ENCODE measurements at regions not wholly inside any gene's neighbourhood (a gene's known extent, or its start where the extent isn't known, plus 50 kb on each side); places are given as distances from the start of the nearest gene placed in this dataset.

DNA sequence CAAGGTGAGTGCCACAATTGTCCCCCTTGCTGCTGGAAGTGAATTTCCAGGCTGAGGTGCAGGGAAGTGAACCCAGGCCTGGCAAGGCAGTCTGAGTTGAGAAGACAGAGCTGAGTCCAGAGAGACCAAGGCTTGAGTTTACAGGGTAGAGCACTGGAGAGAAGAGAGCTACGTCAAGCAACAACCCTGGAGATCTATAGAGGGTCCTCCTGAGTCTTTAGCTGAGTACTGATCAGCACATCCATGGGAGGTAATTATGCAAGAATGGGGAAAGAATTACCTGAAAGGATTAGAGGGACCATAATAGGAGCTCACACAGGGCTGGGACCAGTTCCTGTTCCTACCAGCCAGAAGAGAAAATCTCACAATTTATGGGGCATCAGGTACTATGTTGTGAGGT, 190.7 kb downstream of the NEDD1 start:
- DNase-seq: no peak

- no peak for DNase-seq
These were observed 202.4 kb downstream of the NEDD1 start for GRCh38 chr12:97109441-97109840.

DNA sequence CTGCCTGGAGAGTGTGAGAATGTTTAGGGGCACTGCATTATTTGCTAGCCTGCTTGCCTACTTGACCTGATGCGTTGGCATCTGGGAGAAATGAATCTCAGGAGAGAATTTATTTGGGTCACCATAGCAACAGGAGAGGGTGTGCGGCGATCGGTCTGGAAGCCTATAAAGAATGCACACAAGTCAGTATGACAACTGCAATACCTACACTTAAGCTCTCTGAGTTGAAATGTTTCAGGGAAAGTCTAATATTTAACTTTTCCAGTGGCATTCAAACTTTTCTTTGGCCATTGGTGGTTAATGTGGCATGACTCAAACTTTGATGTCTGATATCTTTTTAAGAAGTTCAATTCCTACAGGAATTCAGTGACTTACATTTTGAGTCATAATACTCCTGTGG, 205.1 kb downstream of the NEDD1 start:
- DNase-seq: no peak

GRCh38 chr12:97118796-97119375, 211.8 kb downstream of the NEDD1 start:
- DNase-seq: no peak

DNA sequence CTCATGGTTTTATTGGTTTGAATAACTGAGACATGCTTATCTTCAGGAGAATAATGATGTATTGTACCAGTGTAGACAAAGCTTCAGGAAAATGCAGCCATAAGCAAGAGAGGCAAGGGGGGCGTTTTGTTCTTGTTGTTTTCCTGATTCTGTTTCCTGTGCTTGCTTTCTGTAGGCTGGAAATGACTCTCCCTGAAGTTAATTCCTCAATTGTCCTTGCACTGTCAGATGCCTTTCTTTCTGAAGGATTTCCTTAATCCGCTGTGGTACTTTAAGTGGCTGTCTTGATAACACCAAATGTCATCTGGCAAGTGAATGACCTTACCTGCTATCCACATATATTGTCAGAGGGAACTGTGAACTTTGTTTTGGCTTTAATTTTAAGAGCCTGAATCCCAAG, 220.0 kb downstream of the NEDD1 start:
- DNase-seq: no peak

- DNase-seq: no peak
These were observed 224.3 kb downstream of the NEDD1 start for GRCh38 chr12:97131220-97131981.

DNA sequence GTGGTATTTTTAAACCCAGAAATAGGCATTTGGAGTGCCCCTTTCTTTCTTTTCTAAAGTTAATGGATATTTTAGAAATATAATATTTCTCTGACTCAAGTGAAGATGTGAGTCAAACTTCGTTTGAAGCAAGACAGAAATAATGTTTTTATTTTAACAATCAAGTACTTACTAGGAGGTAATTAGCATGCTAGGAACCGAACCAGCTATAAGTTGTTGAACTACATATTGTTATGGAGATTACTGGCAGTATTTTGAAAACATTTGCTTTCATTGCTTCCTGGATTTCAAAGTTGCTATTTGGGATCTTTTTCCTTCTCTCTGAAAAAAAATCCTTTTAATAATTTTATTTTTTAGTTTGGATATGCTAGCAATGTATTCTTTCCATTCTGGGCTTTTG, 225.2 kb downstream of the NEDD1 start:
- DNase-seq: no peak

DNA sequence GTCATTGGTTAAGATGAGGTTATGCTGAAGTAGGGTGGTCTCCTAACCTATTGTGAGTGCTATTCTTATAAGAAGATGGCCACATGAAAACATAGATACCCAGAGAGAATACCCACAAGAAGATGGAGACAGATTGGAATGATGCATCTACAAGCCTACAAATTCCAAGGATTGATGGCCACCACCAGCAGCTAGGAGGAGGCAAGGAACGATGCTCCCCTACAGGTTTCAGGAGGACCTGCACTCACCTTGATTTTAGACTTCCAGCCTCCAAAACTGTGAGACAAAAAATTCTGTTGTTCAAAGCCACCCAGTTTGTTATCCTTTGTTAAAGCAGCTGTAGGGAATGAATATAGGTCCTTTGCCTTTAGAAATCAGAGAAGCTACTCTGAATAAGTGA, 227.4 kb downstream of the NEDD1 start:
- no peak for DNase-seq

GRCh38 chr12:97140355-97140754, 233.3 kb downstream of the NEDD1 start:
- DNase-seq: no peak

- no peak for DNase-seq
These were observed 235.8 kb downstream of the NEDD1 start for GRCh38 chr12:97142737-97143410.

DNA sequence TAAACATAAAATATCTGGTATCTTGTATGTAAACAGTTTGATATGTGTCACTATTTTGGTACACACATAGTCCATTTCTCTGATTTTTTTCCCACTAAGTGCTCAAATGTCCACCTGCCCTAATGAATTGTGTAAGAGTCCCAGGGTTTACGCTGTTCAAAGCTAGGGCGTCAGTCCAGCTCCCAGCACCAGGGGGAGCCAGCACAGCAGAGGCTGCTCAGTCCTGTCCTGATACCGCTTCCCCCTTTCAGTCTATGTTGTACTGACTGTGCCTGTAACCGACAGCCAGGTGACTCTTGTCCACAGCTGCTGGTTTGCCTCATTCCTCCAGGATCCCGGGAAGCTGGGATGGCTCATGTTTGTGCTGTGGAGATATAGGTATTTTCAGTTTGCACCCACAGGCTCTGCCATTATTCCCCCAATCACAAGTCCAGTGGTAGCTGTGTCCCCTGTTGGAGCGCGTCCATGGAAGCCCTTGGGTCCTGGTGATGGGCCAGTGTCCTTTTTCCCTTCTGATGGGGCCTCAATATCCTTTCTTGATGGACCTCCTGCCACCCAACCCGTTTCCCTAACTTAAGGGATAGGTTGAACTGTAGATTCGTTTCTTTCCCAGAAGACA, 242.0 kb downstream of the NEDD1 start:
- DNase-seq: peak; percentile 73

DNA sequence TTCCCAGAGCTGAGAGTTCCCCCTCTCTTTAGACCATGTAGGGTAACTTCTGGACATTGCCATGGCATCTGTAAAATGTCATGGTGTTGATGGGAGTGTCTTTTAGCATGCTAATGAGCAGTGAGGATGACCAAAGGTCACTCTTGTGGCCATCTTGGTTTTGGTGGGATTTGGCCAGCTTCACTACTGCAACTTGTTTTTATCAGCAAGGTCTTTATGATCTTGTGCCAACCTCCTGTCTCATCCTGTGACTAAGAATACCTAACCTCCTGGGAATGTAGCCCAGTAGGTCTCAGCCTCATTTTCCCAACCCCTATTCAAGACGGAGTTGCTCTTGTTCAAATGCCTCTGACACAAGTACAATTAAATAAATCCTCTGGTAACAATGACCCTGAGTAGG, 244.4 kb downstream of the NEDD1 start:
- DNase-seq: no peak

DNA sequence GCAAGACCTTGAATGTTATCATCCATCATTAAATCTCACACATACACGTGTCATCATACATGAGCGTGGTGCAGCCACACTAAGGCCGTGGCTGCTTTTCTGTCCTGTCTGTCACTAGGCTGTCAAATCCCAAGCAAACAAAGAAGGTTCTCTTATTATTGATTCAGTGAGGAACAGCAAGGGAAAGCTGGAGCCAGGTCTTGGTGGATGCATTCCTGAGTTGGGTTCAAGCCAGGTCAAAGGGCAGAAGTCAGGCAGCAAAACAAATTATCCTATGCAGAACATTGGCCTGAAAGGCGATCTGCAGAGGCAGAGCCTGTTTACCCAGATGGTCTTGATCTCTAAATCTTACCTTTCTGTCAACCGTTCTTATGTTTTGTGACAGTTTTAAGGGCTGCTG, 252.3 kb downstream of the NEDD1 start:
- no peak for DNase-seq

GRCh38 chr12:97160277-97160676, 253.2 kb downstream of the NEDD1 start:
- no peak for DNase-seq

DNA sequence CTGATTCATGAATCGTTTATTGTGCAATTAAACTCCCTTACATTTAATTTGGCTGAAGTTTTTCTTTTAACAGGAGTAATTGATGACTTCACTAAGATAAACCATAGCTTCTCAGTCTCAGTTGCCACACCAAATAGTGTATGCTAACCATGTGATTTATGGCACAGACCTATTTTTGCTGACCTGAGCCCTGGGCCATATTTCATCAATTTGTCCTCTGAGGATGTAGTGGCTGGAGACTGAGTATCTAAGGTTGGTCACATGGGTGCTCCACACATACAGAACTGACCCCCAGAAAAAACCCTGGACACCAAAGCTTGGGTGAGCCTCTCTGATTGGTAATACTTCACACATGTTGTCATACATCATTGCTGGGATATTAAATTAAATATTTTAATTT, 255.1 kb downstream of the NEDD1 start:
- no peak for DNase-seq

DNA sequence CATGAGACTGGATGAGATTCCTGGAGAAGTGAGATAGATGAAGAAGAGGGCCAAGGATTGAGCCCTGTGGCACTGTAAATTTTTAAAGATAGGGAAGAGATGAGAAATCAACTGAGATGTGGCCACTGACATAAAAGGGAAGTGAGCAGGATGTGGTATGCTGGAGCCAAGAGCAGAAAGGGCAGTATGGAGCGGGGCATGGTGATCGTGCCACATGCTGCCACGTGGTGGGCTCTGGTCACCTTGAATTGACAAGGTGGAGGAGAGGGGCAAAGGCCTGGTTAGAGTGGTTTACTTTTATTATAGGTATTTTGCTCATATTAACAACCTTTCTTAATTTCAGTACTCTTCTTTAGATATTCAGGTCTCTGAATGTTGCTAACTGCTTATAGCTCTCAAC, 257.9 kb downstream of the NEDD1 start:
- DNase-seq: no peak

GRCh38 chr12:97167598-97167997, 260.5 kb downstream of the NEDD1 start:
- no peak for DNase-seq

DNA sequence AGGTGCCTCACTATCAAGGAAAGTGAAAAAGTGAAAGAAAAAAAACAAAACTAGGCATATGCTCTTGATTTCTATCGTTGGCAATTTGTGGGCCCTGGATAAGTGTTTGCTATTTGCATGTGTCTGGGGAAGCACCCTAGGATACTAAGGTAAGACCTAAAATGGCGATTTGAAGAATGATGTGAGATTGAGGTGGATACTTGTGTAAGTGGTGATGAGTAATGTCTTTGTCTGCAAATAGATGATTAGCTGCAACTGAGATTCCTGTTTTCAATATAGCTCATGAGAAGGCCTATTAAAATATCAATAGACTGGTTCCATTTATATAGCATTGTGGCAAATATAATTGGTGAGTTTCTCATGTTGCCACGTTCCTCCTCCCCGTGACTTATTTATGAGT, 261.7 kb downstream of the NEDD1 start:
- DNase-seq: no peak

DNA sequence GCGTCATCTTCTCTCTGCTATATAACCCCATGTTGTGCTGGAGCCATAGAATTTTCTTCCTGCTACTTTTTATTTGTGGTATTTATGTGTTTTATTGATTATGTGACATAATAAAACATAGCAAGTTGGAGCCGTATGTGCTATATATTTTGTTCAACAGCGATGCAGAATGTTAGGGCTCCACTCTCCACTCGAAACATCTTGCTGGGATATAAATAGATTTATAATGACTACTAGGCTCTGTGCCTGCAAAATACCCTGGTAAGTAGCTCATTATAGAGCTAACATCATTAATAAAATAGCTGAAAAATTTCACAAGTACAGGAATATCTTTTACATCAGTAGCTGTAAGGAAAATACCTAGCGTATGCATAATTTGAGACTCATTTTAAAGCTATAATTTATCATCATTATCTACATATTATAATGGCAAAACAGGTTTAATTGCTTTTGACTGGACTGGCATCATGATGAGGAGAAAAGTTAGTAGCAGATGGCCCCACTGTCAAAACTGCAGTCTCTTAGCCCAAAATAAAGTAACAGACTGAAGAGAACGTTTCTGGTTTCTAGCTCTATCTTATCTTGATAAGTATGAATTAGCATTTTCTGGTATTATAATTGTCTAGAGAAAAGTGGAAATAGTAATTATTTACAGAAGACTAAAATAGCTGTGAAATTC, 263.0 kb downstream of the NEDD1 start:
- DNase-seq: no peak

GRCh38 chr12:97173688-97174410, 266.8 kb downstream of the NEDD1 start:
- no peak for DNase-seq

- DNase-seq: no peak
These were observed 270.4 kb downstream of the NEDD1 start for GRCh38 chr12:97177481-97177880.

DNA sequence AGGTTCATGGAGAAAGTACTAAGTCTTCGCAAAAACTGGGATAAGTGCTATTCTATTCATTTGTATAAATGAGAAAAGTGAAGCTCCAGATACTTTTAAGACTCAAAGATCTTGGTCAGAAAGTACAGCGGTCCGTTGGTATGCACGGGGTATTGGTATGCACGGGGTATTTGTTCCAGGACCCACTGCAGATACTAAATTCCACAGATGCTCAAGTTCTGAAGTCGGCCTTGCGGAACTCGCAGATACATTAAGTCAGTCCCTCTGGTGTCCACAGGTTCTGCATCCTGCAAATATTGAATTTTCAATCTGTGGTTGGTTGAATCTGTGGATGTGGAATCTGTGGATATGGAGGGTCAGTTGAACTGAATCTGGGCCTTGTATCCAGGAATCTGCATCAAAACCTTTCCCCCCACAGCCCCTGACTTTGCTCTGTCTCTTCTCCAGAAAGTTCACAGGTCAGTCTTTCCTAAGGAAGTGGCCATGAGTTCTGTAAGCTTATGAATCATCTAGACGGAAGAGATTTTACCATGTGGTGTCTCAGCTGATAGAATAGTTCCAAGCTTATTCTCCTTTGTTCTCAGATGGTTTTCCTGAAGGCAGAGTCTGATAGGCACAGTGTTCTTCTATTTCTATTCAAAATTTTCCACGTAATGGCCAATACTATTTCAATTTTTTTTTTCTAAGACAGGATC, 274.7 kb downstream of the NEDD1 start:
- no peak for DNase-seq

All from NCI-H748 treated with DMSO at 0.1 percent for 48 hours (cell line).